ENCODE measurements at regions not wholly inside any gene's neighbourhood (a gene's known extent, or its start where the extent isn't known, plus 50 kb on each side); places are given as distances from the start of the nearest gene placed in this dataset.

DNA sequence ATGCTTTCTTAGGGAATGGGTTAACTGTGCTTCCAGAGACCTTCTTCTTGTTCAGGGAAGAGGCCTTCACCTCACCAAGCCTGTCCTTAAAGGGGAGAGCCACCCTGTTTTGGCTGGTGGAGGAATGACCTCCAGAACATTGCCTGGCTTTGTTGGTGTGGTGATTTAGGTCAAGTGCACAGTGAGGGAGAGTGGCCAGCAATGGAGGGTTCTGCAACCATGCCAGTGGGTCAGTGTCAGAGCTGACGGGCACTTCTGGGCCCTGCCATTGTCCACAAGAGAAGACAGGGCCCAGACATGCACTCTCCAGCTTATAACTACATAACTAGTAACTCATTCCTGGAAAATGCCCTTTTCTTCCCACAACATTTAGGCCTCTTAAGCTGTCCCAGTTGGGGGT lies 238.5 kb upstream of the AKR1E2 start:
- DNase-seq (ENCODE audit: low read depth in 2 of 2), result no peak

DNA sequence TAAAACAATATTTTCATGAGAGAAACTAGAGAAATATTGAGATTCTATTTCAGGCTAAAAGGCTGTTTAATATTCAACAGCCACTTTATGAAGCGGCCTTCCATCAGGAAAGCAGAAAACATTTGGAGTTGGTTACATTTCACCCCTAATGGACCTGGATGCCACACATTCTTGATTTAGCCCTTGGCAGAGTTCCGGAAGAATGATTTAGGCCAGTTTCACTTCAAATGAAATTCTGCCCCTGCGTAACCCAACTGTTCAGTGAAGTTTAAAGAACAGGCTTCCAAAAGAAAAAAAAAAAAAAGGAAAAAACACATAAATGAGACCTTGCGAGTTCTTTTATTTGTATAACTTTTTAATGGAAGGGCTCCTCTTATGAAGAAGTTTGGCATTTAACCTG lies 239.2 kb upstream of the AKR1E2 start:
- no peak for DNase-seq (ENCODE audit: low read depth in 2 of 2)

DNA sequence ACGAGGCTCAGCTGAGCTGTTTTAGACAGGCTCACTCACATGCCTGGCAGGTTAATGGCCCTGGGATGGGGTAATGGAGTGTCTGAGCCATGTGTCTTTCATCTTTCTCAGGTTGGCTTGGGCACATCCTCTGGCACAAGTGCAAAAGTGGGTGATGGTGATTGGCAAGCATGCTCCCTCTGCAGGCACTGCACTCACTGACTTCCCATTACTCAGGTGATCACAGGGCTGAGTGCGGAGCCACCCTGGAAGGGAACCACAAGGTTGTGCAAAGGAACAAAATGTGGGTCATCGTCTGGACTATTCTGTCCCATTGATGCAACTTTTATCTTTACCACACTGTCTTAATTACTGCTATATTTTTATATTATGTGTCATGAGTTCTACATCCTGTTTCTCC lies 244.1 kb upstream of the AKR1E2 start:
- DNase-seq (ENCODE audit: low read depth in 2 of 2), result no peak

DNA sequence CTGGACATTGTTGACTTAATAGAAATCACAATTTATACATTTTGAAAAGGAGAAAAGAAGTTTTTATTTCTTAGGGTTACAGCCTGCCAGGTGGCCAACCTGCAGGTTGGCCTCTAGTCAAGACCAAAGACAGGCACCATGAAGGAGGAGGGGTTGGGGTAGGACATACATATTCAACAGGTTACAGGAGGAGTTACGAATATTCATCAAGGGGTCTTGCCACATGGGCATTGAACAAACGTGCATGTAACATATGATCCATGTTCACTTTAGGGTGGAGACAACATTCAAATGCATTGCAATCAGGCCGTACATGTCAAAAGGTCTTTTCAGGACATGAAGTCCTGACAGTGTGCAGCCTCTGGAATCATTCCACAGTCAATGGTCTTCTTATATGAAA lies 246.2 kb upstream of the AKR1E2 start:
- no peak for DNase-seq (ENCODE audit: low read depth in 2 of 2)

DNA sequence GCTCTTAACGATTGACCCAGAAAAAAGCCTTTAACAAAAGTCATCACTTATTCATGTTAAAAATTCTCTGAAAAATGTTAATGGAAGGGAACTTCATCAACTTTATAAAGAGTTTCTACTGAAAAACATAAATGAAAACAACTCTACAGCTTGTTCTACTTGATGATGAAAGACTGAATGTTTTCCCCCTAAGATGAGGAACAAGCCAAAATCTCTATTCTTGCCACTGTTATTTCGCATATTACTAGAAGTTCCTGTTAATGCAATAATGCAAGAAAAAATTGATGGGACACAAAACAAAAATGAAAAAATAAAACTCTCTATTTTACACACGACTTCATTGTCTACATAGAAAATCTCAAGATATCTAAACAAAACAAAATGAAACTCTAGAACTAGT lies 249.8 kb upstream of the AKR1E2 start:
- no peak for DNase-seq (ENCODE audit: low read depth in 2 of 2)

DNA sequence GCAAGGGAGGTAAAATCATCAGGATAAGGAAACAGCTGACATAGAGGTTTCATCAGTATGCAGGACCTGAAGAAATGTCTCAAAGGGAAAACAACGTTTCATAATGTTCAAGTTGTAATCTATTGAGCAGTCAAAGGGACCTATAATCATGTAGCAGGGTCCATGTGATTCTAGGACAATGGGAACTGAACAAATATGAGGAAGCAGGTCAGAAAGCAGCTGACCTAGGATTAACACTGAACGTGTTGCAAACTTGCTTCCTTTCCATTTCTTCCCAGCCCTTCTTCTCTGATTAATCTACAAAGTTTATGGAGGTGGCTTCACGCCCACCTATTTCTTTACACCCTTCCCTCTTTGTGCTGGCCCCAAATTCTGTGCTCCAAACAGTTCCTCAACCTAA lies 256.9 kb upstream of the AKR1E2 start:
- no peak for DNase-seq (ENCODE audit: low read depth in 2 of 2)

DNA sequence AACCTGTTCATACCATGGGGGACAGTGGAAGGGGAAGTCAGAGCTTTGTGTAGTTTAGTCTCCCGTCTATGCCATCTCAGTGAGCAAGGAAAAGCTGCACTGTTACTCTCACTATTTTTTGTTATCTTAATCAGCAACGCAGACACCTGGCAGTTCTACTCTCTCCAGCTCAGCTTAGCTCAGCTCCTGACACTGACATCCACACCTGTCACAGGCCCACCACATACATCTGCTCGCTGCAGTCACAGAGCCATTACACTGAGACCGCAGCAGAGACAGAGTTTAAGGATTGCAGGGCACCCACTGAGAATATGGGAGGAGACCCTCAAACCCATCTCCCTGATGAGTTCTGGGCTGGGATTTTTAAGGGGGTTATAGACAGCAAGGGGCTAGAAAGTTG lies 257.3 kb upstream of the AKR1E2 start:
- DNase-seq (ENCODE audit: low read depth in 2 of 2), result no peak

DNA sequence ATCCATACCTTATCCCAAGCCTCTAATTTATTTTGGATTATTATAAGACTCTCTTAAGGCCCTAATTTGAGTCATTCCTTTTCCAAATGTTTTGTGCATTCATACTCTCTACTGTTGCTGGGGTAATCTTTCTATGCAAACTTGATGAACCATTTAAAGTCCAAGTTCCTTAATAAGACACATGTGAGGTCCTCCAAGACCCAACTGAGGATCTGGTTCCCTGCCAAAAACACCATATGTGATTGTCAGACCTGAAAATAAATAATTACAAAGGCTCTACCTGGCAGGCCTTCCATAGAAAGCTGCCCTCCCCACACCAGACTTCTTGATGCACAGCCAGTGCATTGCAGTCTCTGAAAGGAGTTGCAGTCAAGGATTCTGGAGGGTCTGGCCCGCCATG lies 257.9 kb upstream of the AKR1E2 start:
- DNase-seq (ENCODE audit: low read depth in 2 of 2), result no peak

DNA sequence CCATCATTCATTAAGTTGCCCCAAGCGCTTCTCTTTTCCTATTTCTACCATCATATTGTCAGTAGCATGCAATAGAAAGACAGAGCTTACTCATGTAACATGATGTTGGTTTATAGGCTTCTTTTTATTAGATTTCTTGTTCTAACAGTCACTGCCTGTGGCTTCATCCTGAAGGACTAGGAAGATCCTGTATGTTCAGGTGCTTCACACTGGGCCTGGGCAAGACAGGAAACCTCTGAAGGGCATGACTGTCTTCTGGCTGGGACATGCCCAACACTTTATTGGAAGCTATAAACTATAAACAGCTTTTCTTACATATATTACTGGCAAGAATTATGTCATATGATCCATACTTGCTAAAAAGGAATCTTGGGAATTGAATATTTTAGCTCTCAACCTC lies 258.4 kb upstream of the AKR1E2 start:
- no peak for DNase-seq (ENCODE audit: low read depth in 2 of 2)

DNA sequence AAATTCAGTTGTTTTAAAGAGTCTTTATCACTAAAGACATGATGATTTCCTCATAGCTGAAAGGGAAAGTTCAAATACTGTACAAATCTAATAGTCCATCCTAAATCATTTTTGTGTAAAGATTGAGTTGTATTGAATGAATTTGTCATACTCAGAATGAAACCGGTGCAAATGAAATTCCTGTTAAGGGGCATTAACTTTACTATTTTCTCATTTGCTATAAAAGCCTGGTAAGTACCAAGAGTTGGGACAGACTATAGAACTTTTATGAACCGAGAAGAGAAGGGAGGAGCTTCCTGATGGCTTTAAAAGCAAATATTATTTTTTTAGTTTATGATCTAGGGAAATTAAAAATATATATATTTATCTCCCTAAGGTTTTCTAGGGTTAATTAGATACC lies 260.0 kb upstream of the AKR1E2 start:
- no peak for DNase-seq (ENCODE audit: low read depth in 2 of 2)

DNA sequence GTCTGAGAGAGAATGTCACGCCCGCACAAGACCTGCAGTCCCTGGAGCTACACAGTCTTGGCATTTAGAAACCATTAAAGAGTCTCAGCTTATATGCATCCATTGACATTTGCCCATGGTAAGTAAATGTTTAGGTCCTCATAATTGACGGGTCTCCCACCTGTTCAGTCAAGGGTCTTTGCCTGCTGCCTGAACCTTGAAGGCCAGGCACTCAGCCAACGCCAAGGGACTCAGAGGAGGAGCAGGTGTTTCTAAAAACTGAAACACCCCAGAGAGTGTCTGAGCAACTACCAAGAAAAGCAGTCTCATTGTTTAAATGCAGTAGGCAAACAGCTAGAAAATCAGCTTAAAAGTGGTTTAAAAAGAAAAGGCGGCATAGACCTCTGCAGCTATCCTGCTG lies 264.7 kb upstream of the AKR1E2 start:
- DNase-seq (ENCODE audit: low read depth in 2 of 2), result no peak

DNA sequence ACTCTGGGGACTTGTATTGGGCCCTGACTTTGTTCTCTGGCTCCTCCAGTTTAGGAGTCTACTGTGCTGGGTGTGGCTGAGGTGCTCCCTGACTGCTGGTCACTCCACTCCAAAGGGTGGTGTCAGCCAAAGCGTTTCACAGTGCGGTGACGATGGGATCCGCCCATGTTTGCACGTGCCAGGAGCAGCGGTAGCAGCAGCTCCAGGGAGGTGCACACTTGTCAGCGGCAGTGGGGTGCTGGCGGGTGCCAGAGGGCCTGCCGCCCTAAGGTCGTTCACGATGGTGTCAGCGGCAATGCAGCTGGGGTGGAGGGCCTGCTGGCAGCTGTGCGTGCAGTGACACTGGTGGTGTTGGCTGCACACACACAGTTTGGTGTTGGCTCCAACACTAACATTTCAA lies 268.5 kb upstream of the AKR1E2 start:
- no peak for DNase-seq (ENCODE audit: low read depth in 2 of 2)

DNA sequence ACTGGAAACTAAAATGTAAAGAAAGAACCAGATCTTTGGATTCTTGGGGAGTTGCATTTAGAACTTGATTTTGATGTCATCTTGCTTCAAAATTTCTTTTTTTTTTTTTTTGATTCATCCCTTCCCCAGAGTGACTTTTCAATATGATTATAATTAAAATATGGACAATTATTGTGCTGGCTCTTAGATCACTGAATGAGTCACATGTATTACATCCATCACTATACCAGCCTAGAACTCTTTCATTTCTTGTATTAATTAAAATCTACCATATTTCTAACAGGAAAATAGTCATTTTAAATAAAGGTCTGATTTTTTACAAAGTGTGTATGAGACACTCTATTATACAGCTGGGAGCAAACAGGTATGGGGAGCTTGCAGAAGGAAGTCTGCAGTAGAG lies 269.5 kb upstream of the AKR1E2 start:
- DNase-seq (ENCODE audit: low read depth in 2 of 2), result no peak

DNA sequence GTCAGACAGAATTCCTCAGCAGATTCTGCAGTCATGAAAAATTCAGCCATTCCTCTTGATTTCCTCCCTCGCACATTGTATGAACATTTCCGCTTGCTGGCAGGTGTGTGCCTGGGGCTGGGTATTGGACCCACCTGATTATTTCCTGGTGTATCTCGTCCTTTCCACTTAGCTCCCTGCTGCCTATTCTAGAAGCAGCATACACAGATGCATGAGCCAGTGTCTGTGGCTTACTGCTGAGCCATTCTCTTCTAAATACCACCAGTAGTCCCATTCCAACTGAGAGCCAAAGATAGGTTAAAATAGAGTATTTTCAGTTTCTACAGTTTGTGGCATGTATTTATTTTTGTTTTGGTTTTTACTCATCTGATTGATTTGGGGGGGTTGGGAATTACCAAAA lies 270.1 kb upstream of the AKR1E2 start:
- no peak for DNase-seq (ENCODE audit: low read depth in 2 of 2)

DNA sequence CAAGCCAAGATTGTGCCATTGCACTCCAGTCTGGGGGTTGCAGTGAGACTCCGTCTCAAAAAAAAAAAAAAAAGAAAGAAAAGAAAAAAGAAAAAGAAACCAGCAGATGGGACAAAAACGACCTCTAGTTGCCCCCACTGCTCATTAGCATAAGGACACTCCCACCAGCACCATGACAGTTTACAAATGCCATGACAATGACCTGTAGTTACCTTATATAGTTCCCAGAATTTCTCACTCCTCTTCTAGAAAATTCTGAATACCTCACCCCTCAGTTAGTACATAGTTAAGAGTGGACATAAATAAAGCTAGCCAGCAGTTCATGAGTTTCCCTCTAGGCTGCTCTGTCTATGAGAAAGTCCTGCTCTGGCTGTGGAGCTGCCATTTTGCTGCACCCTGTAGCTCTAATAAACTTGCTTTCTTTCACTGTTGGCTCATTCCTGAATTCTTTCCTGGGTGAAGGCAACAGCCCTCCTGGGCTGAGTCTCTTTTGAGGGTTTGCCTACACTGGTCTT lies 276.8 kb upstream of the AKR1E2 start:
- no peak for DNase-seq (ENCODE audit: low read depth in 2 of 2)

DNA sequence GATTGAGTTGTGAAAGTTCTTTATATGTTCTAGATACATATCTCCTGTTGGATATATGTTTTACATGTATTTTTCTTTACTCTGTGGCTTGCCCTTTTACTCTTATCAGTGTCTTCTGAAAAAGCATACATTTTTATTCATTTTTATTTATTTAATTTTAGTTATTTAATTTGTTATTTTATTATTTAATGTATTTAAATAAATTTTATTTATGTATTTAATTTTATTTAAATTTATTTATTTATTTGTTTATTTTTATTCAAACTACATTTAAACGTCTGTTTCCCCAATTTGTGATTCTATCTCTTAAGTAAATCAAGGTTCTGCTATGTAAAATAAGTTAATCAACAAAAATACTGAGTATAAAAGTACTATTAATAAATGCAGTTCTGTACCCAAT lies 279.1 kb upstream of the AKR1E2 start:
- no peak for DNase-seq (ENCODE audit: low read depth in 2 of 2)

DNA sequence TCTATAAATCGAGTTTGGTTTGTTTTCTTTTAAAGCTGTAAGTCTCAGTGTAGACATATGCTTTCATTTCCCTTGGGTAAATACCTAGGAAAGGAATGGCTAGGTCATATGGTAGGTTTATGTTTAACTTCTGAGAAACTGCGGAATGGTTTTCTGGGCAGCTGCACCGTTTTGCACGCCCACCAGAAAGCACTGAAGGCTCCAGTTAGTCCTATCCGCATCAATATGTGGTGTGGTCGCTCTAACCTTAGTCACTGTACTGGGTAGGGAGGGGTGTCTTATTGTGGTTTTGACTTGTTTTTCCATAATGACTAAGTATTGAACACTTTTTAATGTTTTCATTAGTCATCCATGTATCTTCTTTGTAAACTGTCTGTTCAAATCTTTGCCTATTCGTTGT lies 279.5 kb upstream of the AKR1E2 start:
- DNase-seq (ENCODE audit: low read depth in 2 of 2), result no peak

DNA sequence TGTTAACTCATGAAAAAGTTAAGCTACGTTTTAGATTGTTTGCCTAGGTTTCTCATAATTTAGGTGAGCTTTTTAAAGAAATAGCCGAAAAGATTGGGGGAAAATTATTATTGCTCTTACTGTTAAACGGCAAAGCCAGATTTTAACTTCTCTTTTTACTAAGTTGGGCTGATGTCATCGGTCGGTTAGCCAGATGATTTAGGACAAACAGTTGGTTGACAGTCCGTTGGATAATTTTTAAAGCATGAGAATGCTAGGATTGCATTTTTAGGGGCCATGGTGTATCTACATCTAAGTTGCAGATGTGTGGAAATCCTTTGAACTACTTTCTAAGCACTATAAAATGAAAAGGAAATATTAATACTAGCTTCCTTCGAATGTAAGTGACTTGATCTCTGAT lies 280.9 kb upstream of the AKR1E2 start:
- no peak for DNase-seq (ENCODE audit: low read depth in 2 of 2)

DNA sequence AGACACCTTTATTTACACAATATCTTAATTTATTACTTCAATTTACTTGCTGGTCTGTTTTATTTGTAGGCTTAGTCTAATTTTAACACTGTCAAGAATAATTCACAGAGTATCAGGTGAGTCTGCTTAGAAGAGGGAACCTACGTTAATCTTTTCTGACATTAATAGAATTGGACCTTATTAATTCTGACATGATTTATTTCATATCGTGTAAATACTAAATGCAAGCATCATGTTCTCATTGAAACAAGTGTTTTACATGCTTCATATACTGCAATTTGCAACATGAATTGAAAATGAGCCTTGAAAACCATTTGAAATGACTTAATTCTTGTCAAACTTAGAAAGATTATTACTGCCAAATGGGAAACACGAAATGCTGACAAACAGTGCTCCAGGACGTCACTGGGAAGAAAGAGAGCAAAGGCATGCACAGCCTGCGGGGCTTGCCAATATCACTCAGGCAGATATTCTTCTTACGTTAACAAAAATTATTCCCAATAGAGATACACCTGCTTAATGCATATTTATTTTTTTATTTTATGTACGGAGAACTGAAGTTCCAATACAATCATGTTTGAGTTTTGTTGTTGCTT lies 282.0 kb upstream of the AKR1E2 start:
- no peak for DNase-seq (ENCODE audit: low read depth in 2 of 2)

DNA sequence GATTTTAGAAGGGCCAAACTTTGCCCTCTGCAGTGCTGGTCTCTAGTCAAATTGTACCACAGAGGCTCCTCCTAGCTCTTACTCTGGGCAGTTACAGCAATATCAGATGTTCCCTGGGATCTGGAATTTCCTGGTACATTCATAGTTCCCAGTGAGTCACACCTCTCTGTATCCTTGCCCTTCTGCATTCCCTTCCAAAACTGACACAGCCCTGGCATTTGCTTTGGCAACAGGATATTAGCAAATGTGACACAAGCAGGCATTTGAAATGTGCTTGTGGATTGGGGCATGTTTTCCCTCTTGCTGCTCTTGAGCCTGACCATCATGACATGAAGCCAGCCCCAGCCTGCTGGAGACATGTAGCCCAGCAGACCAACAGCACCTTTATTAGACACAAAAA lies 284.7 kb upstream of the AKR1E2 start:
- no peak for DNase-seq (ENCODE audit: low read depth in 2 of 2)

DNA sequence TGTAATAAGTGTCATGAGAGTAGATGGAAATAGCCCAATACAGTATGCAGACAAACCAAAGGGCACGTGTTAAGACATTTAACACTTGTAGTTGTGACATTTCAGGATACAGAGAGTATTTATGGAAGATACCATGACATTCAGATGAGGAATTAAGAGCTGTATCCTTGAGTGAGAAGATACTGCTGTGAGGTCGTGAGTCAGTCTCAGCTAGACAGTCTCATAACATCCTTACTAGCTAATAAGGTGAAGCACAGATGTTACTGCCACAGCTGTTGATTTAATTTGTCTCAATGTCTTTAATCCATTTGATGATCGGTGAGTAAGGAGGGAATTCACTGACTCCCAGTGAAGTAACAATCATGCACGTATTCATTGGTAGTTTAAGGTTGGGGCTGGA lies 288.0 kb upstream of the AKR1E2 start:
- DNase-seq (ENCODE audit: low read depth in 2 of 2), result no peak

DNA sequence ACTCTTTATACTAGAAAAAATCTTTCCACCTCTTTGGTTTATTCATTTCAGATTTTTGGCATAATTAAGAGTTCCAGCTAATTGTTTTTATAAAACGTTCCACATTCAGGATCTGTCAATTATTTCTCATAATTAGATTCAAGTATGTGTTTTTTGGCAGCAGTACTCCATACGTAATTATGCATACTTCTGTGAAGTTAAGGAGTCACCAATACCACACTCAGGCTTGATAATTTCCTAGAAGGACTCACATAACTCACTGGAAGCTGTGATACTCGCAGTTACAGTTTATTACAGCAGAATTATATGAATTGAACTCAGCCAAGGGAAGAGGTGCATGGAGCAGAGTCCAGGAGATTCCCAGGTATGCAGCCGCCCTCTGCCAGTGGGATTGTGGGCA lies 290.5 kb upstream of the AKR1E2 start:
- no peak for DNase-seq (ENCODE audit: low read depth in 2 of 2)

DNA sequence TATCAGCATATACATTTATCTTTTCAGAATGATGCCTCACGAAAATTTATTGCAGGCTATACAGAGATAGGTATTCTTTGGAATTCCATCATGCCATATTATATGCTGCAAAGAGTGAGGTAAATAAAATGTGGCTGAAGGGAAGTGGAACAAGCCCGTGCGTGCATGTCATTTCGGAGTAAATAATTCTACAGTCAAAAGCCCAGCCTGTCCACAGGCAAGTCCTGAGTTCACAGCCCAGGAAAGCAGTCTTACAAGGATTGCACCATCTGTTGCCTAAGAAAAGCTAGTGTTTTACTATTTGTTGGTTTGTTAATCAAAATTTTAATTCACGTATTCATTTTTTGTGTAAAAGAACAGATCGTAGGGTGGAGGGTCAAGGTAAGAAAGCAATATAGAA lies 292.4 kb upstream of the AKR1E2 start:
- no peak for DNase-seq (ENCODE audit: low read depth in 2 of 2)

DNA sequence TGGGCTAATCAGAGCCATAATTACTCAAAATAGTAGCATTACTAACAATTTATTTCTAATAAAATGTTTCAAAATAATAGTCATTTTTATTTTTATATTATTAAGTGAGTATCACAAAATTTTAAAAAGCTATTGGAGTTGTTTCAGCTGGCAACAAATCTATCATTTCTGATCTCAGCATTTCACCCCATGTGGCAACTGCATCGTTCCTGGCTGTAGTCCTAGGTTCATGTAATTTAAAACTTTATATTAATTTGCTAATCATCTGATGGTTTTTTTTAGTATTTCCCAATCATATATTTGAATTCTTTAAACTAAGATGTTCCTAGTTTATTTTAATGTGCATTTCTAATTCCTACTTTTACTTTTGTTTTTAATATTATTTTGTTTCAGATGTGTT lies 293.0 kb upstream of the AKR1E2 start:
- DNase-seq (ENCODE audit: low read depth in 2 of 2), result no peak

DNA sequence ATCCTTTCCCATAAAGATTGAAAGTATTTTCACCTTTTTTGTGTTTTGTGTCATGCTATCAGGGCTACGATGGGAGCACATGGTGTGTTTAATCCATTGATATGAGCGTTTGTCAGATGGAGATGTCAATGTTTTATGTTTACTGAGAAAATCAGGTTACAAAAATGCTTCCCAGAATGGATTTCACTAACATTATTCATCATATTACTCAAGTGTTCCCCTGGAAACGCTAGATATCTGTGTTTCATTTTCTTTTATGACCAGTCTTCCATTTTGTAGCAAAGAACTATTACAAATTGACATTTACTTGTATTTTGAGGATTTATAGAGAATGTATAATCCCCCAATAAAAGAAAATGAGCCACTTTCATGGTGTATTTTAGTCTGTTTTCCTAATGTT lies 293.5 kb upstream of the AKR1E2 start:
- DNase-seq (ENCODE audit: low read depth in 2 of 2), result no peak
